ENCODE measurements at regions not wholly inside any gene's neighbourhood (a gene's known extent, or its start where the extent isn't known, plus 50 kb on each side); places are given as distances from the start of the nearest gene placed in this dataset.

GRCh38 chr18:75521816-75522215 lies 94.3 kb upstream of the SMIM21 start:
- no peak for DNase-seq (ENCODE audit: low read depth)
- no peak for TF ChIP-seq CTCF (conservative IDR thresholded peaks at IDR 0.05; ENCODE audit: low read depth, low read length)
- no peak overlapping the region for H3K4me3 ChIP-seq (ENCODE audit: low read depth, low read length)

GRCh38 chr18:75518007-75518406 lies 90.5 kb upstream of the SMIM21 start:
- TF ChIP-seq CTCF (conservative IDR thresholded peaks at IDR 0.05; ENCODE audit: low read depth, low read length), result no peak
- no peak for DNase-seq (ENCODE audit: low read depth)
- no peak overlapping the region for H3K4me3 ChIP-seq (ENCODE audit: low read depth, low read length)

- no peak for DNase-seq (ENCODE audit: low read depth)
- no peak overlapping the region for H3K4me3 ChIP-seq (ENCODE audit: low read depth, low read length)
- no peak for TF ChIP-seq CTCF (conservative IDR thresholded peaks at IDR 0.05; ENCODE audit: low read depth, low read length)
Observed at GRCh38 chr18:75517286-75517685, 89.8 kb upstream of the SMIM21 start.

- peak; percentile 91 for DNase-seq (ENCODE audit: low read depth)
- TF ChIP-seq CTCF (conservative IDR thresholded peaks at IDR 0.05; ENCODE audit: low read depth, low read length), result no peak
- no peak overlapping the region for H3K4me3 ChIP-seq (ENCODE audit: low read depth, low read length)
Observed at GRCh38 chr18:75507636-75508035, 80.1 kb upstream of the SMIM21 start.

GRCh38 chr18:75506913-75507312 lies 79.4 kb upstream of the SMIM21 start:
- DNase-seq (ENCODE audit: low read depth), result no peak

GRCh38 chr18:75504469-75504868 lies 77.0 kb upstream of the SMIM21 start:
- DNase-seq (ENCODE audit: low read depth), result no peak
- no peak for TF ChIP-seq CTCF (conservative IDR thresholded peaks at IDR 0.05; ENCODE audit: low read depth, low read length)
- no peak overlapping the region for H3K4me3 ChIP-seq (ENCODE audit: low read depth, low read length)

More at GRCh38 chr18:75506913-75507312, 79.4 kb upstream of the SMIM21 start:
- no peak for TF ChIP-seq CTCF (conservative IDR thresholded peaks at IDR 0.05; ENCODE audit: low read depth, low read length)
- H3K4me3 ChIP-seq (ENCODE audit: low read depth, low read length), result no peak overlapping the region

GRCh38 chr18:75503615-75504014 lies 76.1 kb upstream of the SMIM21 start:
- no peak for TF ChIP-seq CTCF (conservative IDR thresholded peaks at IDR 0.05; ENCODE audit: low read depth, low read length)
- DNase-seq (ENCODE audit: low read depth), result no peak
- H3K4me3 ChIP-seq (ENCODE audit: low read depth, low read length), result no peak overlapping the region
